Body of pancreas (tissue), 4 donors: ENCODE measurements at regions not wholly inside any gene's neighbourhood (a gene's known extent, or its start where the extent isn't known, plus 50 kb on each side); places are given as distances from the start of the nearest gene placed in this dataset.

Source experiments
- ATAC-seq: fragments of 150-250 bp; one replicate; pipeline ENCODE4 v1.9.1; 2016
- DNase-seq, 4 donors: peaks; one replicate each; pipeline ENCODE4 v3.0.0-alpha.2; 2019
- H3K27ac ChIP-seq, 4 donors: fragments of 200-600 bp; sonication (generic); 1 replicate in 3 of 4; 2 replicates in 1 of 4; pipeline versions ENCODE4 v1.5.1 to v1.6.1; 2016 to 2019; ENCODE audit warnings: mild to moderate bottlenecking in 1 of 4, mixed read lengths in 1 of 4, moderate library complexity in 1 of 4
- H3K27me3 ChIP-seq, 2 donors: fragments of 200-600 bp; sonication (generic); one replicate each; pipeline ENCODE4 v1.6.0; 2016; ENCODE audit warnings: mild to moderate bottlenecking in 1 of 2
- H3K36me3 ChIP-seq, 2 donors: fragments of 200-600 bp; sonication (generic); replicated peaks in 1 of 2; 2 replicates each; pipeline ENCODE4 v1.5.1; 2016; ENCODE audit warnings: low read depth in 2 of 2; ENCODE audit not compliant: insufficient read depth in 1 of 2
- H3K4me1 ChIP-seq: fragments of 200-600 bp; sonication (generic); one replicate; pipeline ENCODE4 v1.6.0; 2016
- H3K4me3 ChIP-seq, 2 donors: fragments of 200-600 bp; sonication (generic); 1 replicate in 1 of 2; 2 replicates in 1 of 2; pipeline ENCODE4 v1.5.1; 2016 to 2019
- H3K9me3 ChIP-seq, 3 donors: fragments of 200-600 bp; sonication (generic); 1 replicate in 2 of 3; 2 replicates in 1 of 3; pipeline ENCODE4 v1.5.1; 2016
- POLR2A ChIP-seq, 3 donors: fragments of 450-650 bp; IDR thresholded peaks; one replicate each; pipeline ENCODE4 v1.6.1; 2016; ENCODE audit warnings: antibody characterized with exemption in 3 of 3, mild to moderate bottlenecking in 2 of 3
- WGBS, 2 donors: methylation state at CpG; one replicate each; pipeline ENCODE4 v1.1.5; 2017; 5-methylcytosine and 5-hydroxymethylcytosine counted together
- intact Hi-C: fragments of 100-400 bp; cut with DNase I; formaldehyde crosslinking; loops from one replicate; pipeline ENCODE4 v1.15.1; 2023
- TF ChIP-seq, protein P1 (sequence below), 7 experiments: fragments of 450-650 bp in 4 of 7; fragments of 200-600 bp in 3 of 7; sonication (generic) in 3 of 7; IDR thresholded peaks; one replicate each; pipeline ENCODE4 v1.5.1; 2016 to 2019; ENCODE audit warnings: antibody characterized with exemption in 7 of 7

DNA sequence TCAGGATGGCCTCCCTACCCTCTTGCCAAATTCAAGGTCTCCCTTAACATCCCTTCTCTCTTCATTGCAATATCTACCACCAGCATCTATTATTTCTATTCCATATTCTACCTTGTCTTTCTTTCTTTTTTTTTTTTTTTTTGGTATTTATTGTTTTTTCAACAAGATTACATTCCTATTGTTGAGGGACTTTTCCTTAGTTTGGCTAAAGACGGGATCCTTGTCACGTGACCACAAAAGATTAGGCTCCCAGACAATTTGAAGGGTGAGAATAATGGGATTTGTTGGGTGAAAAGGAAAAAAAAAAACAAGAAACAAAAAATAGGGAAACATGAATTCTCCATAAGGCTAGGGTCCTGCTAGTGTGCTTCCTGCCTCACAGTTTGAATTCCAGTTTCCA, 124.3 kb upstream of the MCHR2 start:
- DNase-seq (no peak), ATAC-seq (no peak)
- intact Hi-C loops: loop anchor here (5.0 kb wide), 1 partner anchor 359 kb away; no protein-coding TSS in a partner anchor
- 69% methylated on average over 2 of the region's 2 CpGs for WGBS, 2 donors
- no peaks in the 10 kb centered on the region for H3K9me3 ChIP-seq
- H3K27me3 ChIP-seq: no peaks in the 10 kb centered on the region
- no peak overlapping the region for H3K4me3 ChIP-seq
- H3K27ac ChIP-seq: no peak overlapping the region
- no peaks in the 10 kb centered on the region for H3K4me1 ChIP-seq
- TF ChIP-seq POLR2A (IDR thresholded peaks at IDR 0.05): no peak
- TF ChIP-seq, protein P1, sequence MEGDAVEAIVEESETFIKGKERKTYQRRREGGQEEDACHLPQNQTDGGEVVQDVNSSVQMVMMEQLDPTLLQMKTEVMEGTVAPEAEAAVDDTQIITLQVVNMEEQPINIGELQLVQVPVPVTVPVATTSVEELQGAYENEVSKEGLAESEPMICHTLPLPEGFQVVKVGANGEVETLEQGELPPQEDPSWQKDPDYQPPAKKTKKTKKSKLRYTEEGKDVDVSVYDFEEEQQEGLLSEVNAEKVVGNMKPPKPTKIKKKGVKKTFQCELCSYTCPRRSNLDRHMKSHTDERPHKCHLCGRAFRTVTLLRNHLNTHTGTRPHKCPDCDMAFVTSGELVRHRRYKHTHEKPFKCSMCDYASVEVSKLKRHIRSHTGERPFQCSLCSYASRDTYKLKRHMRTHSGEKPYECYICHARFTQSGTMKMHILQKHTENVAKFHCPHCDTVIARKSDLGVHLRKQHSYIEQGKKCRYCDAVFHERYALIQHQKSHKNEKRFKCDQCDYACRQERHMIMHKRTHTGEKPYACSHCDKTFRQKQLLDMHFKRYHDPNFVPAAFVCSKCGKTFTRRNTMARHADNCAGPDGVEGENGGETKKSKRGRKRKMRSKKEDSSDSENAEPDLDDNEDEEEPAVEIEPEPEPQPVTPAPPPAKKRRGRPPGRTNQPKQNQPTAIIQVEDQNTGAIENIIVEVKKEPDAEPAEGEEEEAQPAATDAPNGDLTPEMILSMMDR (IDR thresholded peaks at IDR 0.05): no peak
- no peaks in the 10 kb centered on the region for H3K36me3 ChIP-seq

DNA sequence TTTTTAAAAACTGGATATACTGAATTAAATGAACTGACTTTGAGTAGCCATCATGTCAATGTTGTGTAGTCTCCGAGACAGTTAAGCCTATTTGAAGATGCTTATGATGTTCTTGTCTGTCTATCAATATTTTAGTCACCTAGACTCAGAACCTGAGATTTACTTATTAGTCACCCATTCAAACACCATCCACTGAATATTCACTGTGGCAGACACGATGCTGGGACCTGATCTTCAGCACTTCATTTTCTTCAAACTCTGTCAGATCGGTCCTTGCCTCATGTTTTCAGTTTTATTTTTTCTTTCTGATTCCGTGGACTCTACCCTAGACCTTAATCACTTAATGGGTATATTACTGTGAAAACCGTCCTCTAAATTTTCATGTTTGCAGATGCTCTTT, 123.7 kb upstream of the MCHR2 start:
- no peaks in the 10 kb centered on the region for H3K27me3 ChIP-seq
- H3K9me3 ChIP-seq: no peaks in the 10 kb centered on the region
- no peak for TF ChIP-seq POLR2A (IDR thresholded peaks at IDR 0.05)
- TF ChIP-seq, protein P1 (IDR thresholded peaks at IDR 0.05): no peak
- DNase-seq: no peak
- H3K27ac ChIP-seq: no peak overlapping the region
- ATAC-seq: no peak
- H3K4me1 ChIP-seq: no peaks in the 10 kb centered on the region
- 60 to 76% methylated on average over 5 of the region's 5 CpGs for WGBS, 2 donors
- H3K4me3 ChIP-seq: no peak overlapping the region
- no peaks in the 10 kb centered on the region for H3K36me3 ChIP-seq
- intact Hi-C loops: loop anchor here (5.0 kb wide), 1 partner anchor 360 kb away; no protein-coding TSS in a partner anchor

DNA sequence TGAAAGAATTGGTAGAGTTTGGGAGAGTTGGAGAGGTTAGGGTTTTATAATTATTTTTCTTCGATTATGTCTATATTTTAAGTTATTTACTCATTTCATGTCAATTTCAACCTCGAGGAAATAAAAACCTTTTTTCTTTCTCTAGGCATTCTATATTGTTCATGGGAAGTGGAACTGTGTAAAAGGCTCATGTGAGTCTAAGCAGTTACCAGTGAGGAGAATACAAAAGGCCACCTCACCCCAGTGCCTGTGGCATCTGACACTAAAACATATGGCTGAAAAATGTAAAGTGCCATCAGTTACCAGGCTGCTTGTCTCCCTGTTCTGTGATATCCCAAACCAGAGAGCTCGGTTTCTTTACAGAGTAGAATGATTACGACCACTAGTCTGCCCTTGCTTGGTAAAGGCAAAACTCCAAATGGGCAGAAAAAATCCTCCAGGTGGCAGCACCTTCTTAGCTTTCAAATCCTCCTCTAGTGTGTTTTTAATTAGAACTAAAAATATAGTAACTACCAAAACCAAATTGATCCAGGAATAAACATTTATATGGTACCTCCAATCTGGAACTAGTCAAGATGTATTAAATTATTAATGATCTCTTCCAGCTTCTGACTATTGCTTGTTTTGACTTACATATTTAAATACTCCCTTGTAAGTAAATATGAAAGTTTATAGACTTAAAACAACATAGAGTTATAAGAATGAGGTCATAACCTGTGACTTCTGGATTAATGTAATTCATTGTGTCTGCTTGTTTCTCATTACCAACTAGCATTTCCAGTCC, 122.6 kb upstream of the MCHR2 start:
- intact Hi-C loops: loop anchor here (5.0 kb wide), 1 partner anchor 361 kb away; no protein-coding TSS in a partner anchor
- DNase-seq: peak; percentile 33 to 59 (median 56)

DNA sequence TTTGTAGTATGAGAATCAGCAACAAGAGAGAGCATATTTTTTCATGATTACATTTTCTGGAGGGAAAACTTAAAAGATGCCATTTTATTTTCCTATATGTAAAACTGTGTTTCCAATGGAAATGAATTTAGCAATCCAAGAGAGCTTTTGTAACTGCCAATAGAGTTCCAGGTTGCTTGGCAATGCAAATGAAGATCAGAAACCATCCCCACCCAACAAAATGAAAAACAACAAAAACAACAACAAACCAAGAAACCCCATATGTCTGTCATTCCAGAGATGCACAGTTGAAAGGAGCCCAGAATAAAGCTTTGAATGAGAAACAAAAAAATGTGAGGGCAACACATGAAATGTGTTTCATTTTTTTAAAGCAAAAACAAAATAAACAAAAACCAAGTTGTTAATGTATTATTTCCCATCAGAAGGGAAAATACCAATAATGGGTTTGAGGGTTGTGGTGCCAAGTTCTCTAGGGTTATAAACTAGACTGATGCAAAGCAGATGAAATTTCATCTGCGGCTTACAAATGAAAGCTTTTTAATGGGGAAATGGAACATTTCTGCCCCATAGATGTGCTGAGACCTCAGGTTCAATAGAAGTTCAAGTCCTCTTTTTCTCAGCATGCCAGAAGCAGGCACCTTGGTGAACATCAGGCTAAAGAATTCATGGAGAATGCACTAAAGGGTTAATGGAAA, 121.5 kb upstream of the MCHR2 start:
- H3K27ac ChIP-seq: no peak overlapping the region
- ATAC-seq (no peak), DNase-seq (no peak)
- H3K27me3 ChIP-seq: no peaks in the 10 kb centered on the region
- no peak overlapping the region for H3K4me3 ChIP-seq
- no peaks in the 10 kb centered on the region for H3K4me1 ChIP-seq
- H3K36me3 ChIP-seq: no peaks in the 10 kb centered on the region
- no peak for TF ChIP-seq POLR2A (IDR thresholded peaks at IDR 0.05)
- TF ChIP-seq, protein P1 (IDR thresholded peaks at IDR 0.05): no peak
- no peaks in the 10 kb centered on the region for H3K9me3 ChIP-seq
- intact Hi-C loops: loop anchor here (5.0 kb wide), 1 partner anchor 362 kb away; no protein-coding TSS in a partner anchor
- 57 to 79% methylated on average over 1 of the region's 1 CpG for WGBS, 2 donors

More for the DNA sequence above, 122.6 kb upstream of the MCHR2 start:
- no peak overlapping the region for H3K27ac ChIP-seq
- no peaks in the 10 kb centered on the region for H3K9me3 ChIP-seq
- no peaks in the 10 kb centered on the region for H3K27me3 ChIP-seq
- no peaks in the 10 kb centered on the region for H3K4me1 ChIP-seq
- ATAC-seq: no peak
- H3K36me3 ChIP-seq: no peaks in the 10 kb centered on the region
- WGBS, 2 donors: 7 to 12% methylated on average over 4 of the region's 4 CpGs
- H3K4me3 ChIP-seq: no peak overlapping the region
- TF ChIP-seq, protein P1 (IDR thresholded peaks at IDR 0.05): peak; percentile 54 to 76 (median 70)
- no peak for TF ChIP-seq POLR2A (IDR thresholded peaks at IDR 0.05)
